Stimulated activated CD4-positive, alpha-beta T cell treated with anti-CD3 and anti-CD28 coated beads, Interleukin-12 subunit alpha, Interleukin-12 subunit beta, amount 100 ng/mL, for 48 hours (primary cell): ENCODE measurements at regions not wholly inside any gene's neighbourhood (a gene's known extent, or its start where the extent isn't known, plus 50 kb on each side); places are given as distances from the start of the nearest gene placed in this dataset.

Experiments
- DNase-seq, 3 donors: peaks; one replicate each; pipeline ENCODE4 v3.0.0-alpha.2; 2020; ENCODE audit warnings: low read depth in 2 of 3, low spot score in 1 of 3

- DNase-seq, result no peak
Observed at GRCh38 chr3:146845361-146845760, 240.2 kb upstream of the PLSCR5 start.

GRCh38 chr3:146843476-146843875 lies 238.3 kb upstream of the PLSCR5 start:
- DNase-seq, result no peak

GRCh38 chr3:146839727-146840375 lies 234.7 kb upstream of the PLSCR5 start:
- DNase-seq, result no peak

- DNase-seq, result no peak
Observed at GRCh38 chr3:146838221-146838620, 233.1 kb upstream of the PLSCR5 start.

GRCh38 chr3:146834917-146835316 lies 229.8 kb upstream of the PLSCR5 start:
- DNase-seq, result no peak

GRCh38 chr3:146832857-146833458 lies 227.8 kb upstream of the PLSCR5 start:
- DNase-seq, result no peak

GRCh38 chr3:146831659-146832058 lies 226.5 kb upstream of the PLSCR5 start:
- no peak for DNase-seq

- DNase-seq, result no peak
Observed at GRCh38 chr3:146830231-146830630, 225.1 kb upstream of the PLSCR5 start.

- no peak for DNase-seq
Observed at GRCh38 chr3:146827836-146828235, 222.7 kb upstream of the PLSCR5 start.

- DNase-seq, result no peak
Observed at GRCh38 chr3:146823622-146824021, 218.5 kb upstream of the PLSCR5 start.

- DNase-seq, result no peak
Observed at GRCh38 chr3:146818866-146819265, 213.7 kb upstream of the PLSCR5 start.

GRCh38 chr3:146818301-146818700 lies 213.2 kb upstream of the PLSCR5 start:
- no peak for DNase-seq

GRCh38 chr3:146817704-146818103 lies 212.6 kb upstream of the PLSCR5 start:
- no peak for DNase-seq

- DNase-seq, result no peak
Observed at GRCh38 chr3:146814601-146815315, 209.6 kb upstream of the PLSCR5 start.

- no peak for DNase-seq
Observed at GRCh38 chr3:146813496-146813895, 208.3 kb upstream of the PLSCR5 start.

- no peak for DNase-seq
Observed at GRCh38 chr3:146803745-146804144, 198.6 kb upstream of the PLSCR5 start.

- DNase-seq, result no peak
Observed at GRCh38 chr3:146801492-146801891, 196.3 kb upstream of the PLSCR5 start.

GRCh38 chr3:146800484-146800883 lies 195.3 kb upstream of the PLSCR5 start:
- DNase-seq, result no peak

GRCh38 chr3:146796078-146796477 lies 190.9 kb upstream of the PLSCR5 start:
- no peak for DNase-seq

GRCh38 chr3:146783446-146783845 lies 178.3 kb upstream of the PLSCR5 start:
- DNase-seq, result no peak

GRCh38 chr3:146781606-146782005 lies 176.5 kb upstream of the PLSCR5 start:
- no peak for DNase-seq

- DNase-seq, result no peak
Observed at GRCh38 chr3:146781059-146781458, 175.9 kb upstream of the PLSCR5 start.
